B cell (primary cell): ENCODE measurements at regions not wholly inside any gene's neighbourhood (a gene's known extent, or its start where the extent isn't known, plus 50 kb on each side); places are given as distances from the start of the nearest gene placed in this dataset.

Source experiments
- CTCF ChIP-seq: fragments of 200-600 bp; IDR thresholded peaks from one replicate; pipeline ENCODE4 v1.8.0; 2022; ENCODE audit warnings: antibody characterized with exemption, mild to moderate bottlenecking
- EZH2 ChIP-seq: IDR thresholded peaks from 2 replicates; pipeline ENCODE4 v1.6.1; 2012; ENCODE audit warnings: borderline replicate concordance, low read depth, mild to moderate bottlenecking, moderate library complexity, low read length; ENCODE audit not compliant: insufficient read depth, poor library complexity, severe bottlenecking

GRCh38 chr10:28449382-28449781 lies 83.5 kb upstream of the WAC start:
- TF ChIP-seq CTCF (no peak), EZH2 (no peak)
